ENCODE measurements at regions not wholly inside any gene's neighbourhood (a gene's known extent, or its start where the extent isn't known, plus 50 kb on each side); places are given as distances from the start of the nearest gene placed in this dataset.

DNA sequence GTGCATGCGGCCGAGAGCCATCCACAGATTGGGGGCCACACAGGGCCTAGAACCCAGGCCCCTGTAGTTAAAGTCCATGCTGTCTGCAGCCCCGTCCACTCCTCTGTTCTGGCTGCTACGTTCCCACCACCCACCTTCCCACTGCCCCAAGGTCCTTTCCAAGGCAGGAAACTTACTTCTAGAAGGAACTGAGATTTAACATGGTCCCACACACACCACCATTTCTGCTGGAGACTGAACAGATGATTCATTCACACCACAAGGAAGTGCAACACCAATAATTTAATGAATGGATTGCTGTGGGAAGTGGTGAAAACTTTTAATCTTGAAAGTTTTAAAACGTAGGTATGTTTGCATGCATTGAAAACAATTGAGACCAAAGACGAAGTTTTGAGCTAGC, 95.2 kb downstream of the LBH start:
- TF ChIP-seq MXI1 (conservative IDR thresholded peaks at IDR 0.05; ENCODE audit: poor library complexity, severe bottlenecking) = no peak
- TF ChIP-seq, protein P1, sequence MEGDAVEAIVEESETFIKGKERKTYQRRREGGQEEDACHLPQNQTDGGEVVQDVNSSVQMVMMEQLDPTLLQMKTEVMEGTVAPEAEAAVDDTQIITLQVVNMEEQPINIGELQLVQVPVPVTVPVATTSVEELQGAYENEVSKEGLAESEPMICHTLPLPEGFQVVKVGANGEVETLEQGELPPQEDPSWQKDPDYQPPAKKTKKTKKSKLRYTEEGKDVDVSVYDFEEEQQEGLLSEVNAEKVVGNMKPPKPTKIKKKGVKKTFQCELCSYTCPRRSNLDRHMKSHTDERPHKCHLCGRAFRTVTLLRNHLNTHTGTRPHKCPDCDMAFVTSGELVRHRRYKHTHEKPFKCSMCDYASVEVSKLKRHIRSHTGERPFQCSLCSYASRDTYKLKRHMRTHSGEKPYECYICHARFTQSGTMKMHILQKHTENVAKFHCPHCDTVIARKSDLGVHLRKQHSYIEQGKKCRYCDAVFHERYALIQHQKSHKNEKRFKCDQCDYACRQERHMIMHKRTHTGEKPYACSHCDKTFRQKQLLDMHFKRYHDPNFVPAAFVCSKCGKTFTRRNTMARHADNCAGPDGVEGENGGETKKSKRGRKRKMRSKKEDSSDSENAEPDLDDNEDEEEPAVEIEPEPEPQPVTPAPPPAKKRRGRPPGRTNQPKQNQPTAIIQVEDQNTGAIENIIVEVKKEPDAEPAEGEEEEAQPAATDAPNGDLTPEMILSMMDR (IDR thresholded peaks at IDR 0.05; ENCODE audit: poor library complexity, severe bottlenecking) = no peak
- TF ChIP-seq POLR2AphosphoS5 (IDR thresholded peaks at IDR 0.05) = no peak
- TF ChIP-seq SMC3 (conservative IDR thresholded peaks at IDR 0.05; ENCODE audit: poor library complexity) = no peak
